Smooth muscle cell (in vitro differentiated cells): ENCODE measurements at regions not wholly inside any gene's neighbourhood (a gene's known extent, or its start where the extent isn't known, plus 50 kb on each side); places are given as distances from the start of the nearest gene placed in this dataset.

Experiments
- DNase-seq: peaks from one replicate; lab custom pipeline; 2025; ENCODE audit not compliant: unreplicated experiment; lab: John Stamatoyannopoulos, UW
- H2AFZ ChIP-seq: fragments of 200-600 bp; sonication (generic); 2 replicates; pipeline ENCODE4 v1.6.0; 2016; ENCODE audit warnings: antibody characterized with exemption, low read depth, mild to moderate bottlenecking
- H3F3A ChIP-seq: fragments of 200-600 bp; sonication (generic); 2 replicates; pipeline ENCODE4 v1.6.0; 2017; ENCODE audit warnings: antibody characterized with exemption, low read depth
- H3K27ac ChIP-seq: fragments of 200-600 bp; sonication (generic); 2 replicates; pipeline ENCODE4 v1.5.1; 2016; ENCODE audit warnings: low read depth, mild to moderate bottlenecking
- H3K27me3 ChIP-seq: fragments of 200-600 bp; sonication (generic); 2 replicates; pipeline ENCODE4 v1.6.1; 2016; ENCODE audit warnings: low read depth, mild to moderate bottlenecking
- H3K36me3 ChIP-seq: fragments of 200-600 bp; sonication (generic); 2 replicates; pipeline ENCODE4 v1.5.1; 2016; ENCODE audit warnings: low read depth
- H3K4me1 ChIP-seq: fragments of 200-600 bp; sonication (generic); 2 replicates; pipeline ENCODE4 v1.5.1; 2016; ENCODE audit warnings: low read depth
- H3K4me2 ChIP-seq: fragments of 200-600 bp; sonication (generic); 2 replicates; pipeline ENCODE4 v1.6.0; 2016; ENCODE audit warnings: mild to moderate bottlenecking
- H3K4me3 ChIP-seq: fragments of 200-600 bp; sonication (generic); 2 replicates; pipeline ENCODE4 v1.5.1; 2016; ENCODE audit warnings: mild to moderate bottlenecking
- H3K79me2 ChIP-seq: fragments of 200-600 bp; sonication (generic); 2 replicates; pipeline ENCODE4 v1.6.0; 2016; ENCODE audit warnings: low read depth, mild to moderate bottlenecking
- H3K9ac ChIP-seq: fragments of 200-600 bp; sonication (generic); 2 replicates; pipeline ENCODE4 v1.6.0; 2016; ENCODE audit warnings: low read depth
- H3K9me3 ChIP-seq: fragments of 200-600 bp; sonication (generic); replicated peaks from 2 replicates; pipeline ENCODE4 v1.5.1; 2016; ENCODE audit warnings: low read depth
- H4K20me1 ChIP-seq: fragments of 200-600 bp; sonication (generic); 2 replicates; pipeline ENCODE4 v1.6.0; 2016; ENCODE audit warnings: low read depth
- CTCF ChIP-seq: fragments of 200-600 bp; sonication (generic); IDR thresholded peaks from 2 replicates; pipeline ENCODE4 v1.5.1; 2017; ENCODE audit warnings: borderline replicate concordance, mild to moderate bottlenecking, antibody characterized with exemption; ENCODE audit not compliant: insufficient read depth, poor library complexity, severe bottlenecking
- WGBS: methylation state at CpG from one replicate; pipeline ENCODE4 v1.1.7; 2016; ENCODE audit warnings: low lambda C conversion rate; 5-methylcytosine and 5-hydroxymethylcytosine counted together

- no peak for TF ChIP-seq CTCF
- 75% methylated on average over 2 of the region's 2 CpGs for WGBS
- no peak overlapping the region for H3K4me2 ChIP-seq
These were observed 70.1 kb upstream of the AFDN start for GRCh38 chr6:167756597-167756996.

GRCh38 chr6:167757249-167757648 lies 69.5 kb upstream of the AFDN start:
- Histone ChIP-seq H3K27ac (no peak overlapping the region), H3K27me3 (no peaks in the 10 kb centered on the region), H2AFZ (no peak overlapping the region), H3K4me1 (no peaks in the 10 kb centered on the region), H3K36me3 (no peaks in the 10 kb centered on the region), H3K9ac (no peak overlapping the region), H3F3A (no peaks in the 10 kb centered on the region), H3K4me3 (no peak overlapping the region), H3K4me2 (no peak overlapping the region), H3K79me2 (no peaks in the 10 kb centered on the region), H3K9me3 (no peaks in the 10 kb centered on the region), H4K20me1 (no peaks in the 10 kb centered on the region)
- no peak for TF ChIP-seq CTCF
- WGBS: 77% methylated on average over 6 of the region's 6 CpGs
- DNase-seq: no peak

More at GRCh38 chr6:167756597-167756996, 70.1 kb upstream of the AFDN start:
- Histone ChIP-seq H3K9ac (no peak overlapping the region), H3K9me3 (no peaks in the 10 kb centered on the region), H3K36me3 (no peaks in the 10 kb centered on the region), H3K4me1 (no peaks in the 10 kb centered on the region), H2AFZ (no peak overlapping the region), H3F3A (no peaks in the 10 kb centered on the region), H4K20me1 (no peaks in the 10 kb centered on the region), H3K27me3 (no peaks in the 10 kb centered on the region), H3K27ac (no peak overlapping the region), H3K79me2 (no peaks in the 10 kb centered on the region), H3K4me3 (no peak overlapping the region)
- no peak for DNase-seq

GRCh38 chr6:167757821-167758220 lies 68.9 kb upstream of the AFDN start:
- WGBS: 93% methylated on average over 15 of the region's 15 CpGs
- H3K4me1 ChIP-seq: no peaks in the 10 kb centered on the region
- no peaks in the 10 kb centered on the region for H3K9me3 ChIP-seq
- no peak for DNase-seq
- H3K27ac ChIP-seq: no peak overlapping the region
- no peak overlapping the region for H3K4me3 ChIP-seq
- H2AFZ ChIP-seq: no peak overlapping the region
- H4K20me1 ChIP-seq: no peaks in the 10 kb centered on the region
- no peak overlapping the region for H3K9ac ChIP-seq
- no peaks in the 10 kb centered on the region for H3K36me3 ChIP-seq
- H3K4me2 ChIP-seq: no peak overlapping the region
- H3K79me2 ChIP-seq: no peaks in the 10 kb centered on the region
- TF ChIP-seq CTCF: no peak
- no peaks in the 10 kb centered on the region for H3K27me3 ChIP-seq
- H3F3A ChIP-seq: no peaks in the 10 kb centered on the region

- 94% methylated on average over 19 of the region's 20 CpGs for WGBS
- H3K4me2 ChIP-seq: no peak overlapping the region
- no peaks in the 10 kb centered on the region for H3K27me3 ChIP-seq
- no peaks in the 10 kb centered on the region for H3K79me2 ChIP-seq
- no peak for TF ChIP-seq CTCF
- no peaks in the 10 kb centered on the region for H3F3A ChIP-seq
- no peak overlapping the region for H3K27ac ChIP-seq
- H3K9ac ChIP-seq: no peak overlapping the region
- DNase-seq: no peak
- no peaks in the 10 kb centered on the region for H3K9me3 ChIP-seq
- H3K4me3 ChIP-seq: no peak overlapping the region
- H4K20me1 ChIP-seq: no peaks in the 10 kb centered on the region
- H2AFZ ChIP-seq: no peak overlapping the region
- no peaks in the 10 kb centered on the region for H3K4me1 ChIP-seq
- no peaks in the 10 kb centered on the region for H3K36me3 ChIP-seq
These were observed 68.2 kb upstream of the AFDN start for GRCh38 chr6:167758309-167759023.
